Endothelial cell of umbilical vein (primary cell): ENCODE measurements at regions not wholly inside any gene's neighbourhood (a gene's known extent, or its start where the extent isn't known, plus 50 kb on each side); places are given as distances from the start of the nearest gene placed in this dataset.

Source experiments
- BruUV-seq: library from RNA; stranded (reverse); fragments of 400-500 nt; replicated peaks from 2 replicates; lab custom pipeline; 2021; lab: Mats Ljungman, UMichigan
- CTCF ChIA-PET: fragments of 300-600, 350-600 bp; sonication (Branson Sonifier 250); formaldehyde crosslinking; loops from one replicate; lab custom pipeline; 2021; ENCODE audit warnings: antibody characterized with exemption, inconsistent platforms; lab: Charles Lee
- POLR2A ChIA-PET: fragments of 300-600, 350-600 bp; sonication (Branson Sonifier 250); formaldehyde crosslinking; loops from one replicate; lab custom pipeline; 2021; ENCODE audit warnings: antibody characterized with exemption, inconsistent platforms; lab: Charles Lee
- DNase-seq: peaks from one replicate; pipeline ENCODE4 v3.0.0-alpha.2; 2011; ENCODE audit warnings: low read depth, low spot score
- FAIRE-seq: peaks from 2 replicates; lab custom pipeline; 2011; peaks lifted over from hg19 to GRCh38; lab: Jason Lieb, UNC
- H2AFZ ChIP-seq: 2 replicates; pipeline ENCODE4 v1.6.0; 2012; ENCODE audit warnings: low read depth, low read length, control low read depth, inconsistent platforms
- H3K27ac ChIP-seq: 2 replicates; pipeline ENCODE4 v1.5.1; 2011; ENCODE audit warnings: low read depth, mild to moderate bottlenecking, control low read depth, low read length, moderate library complexity; ENCODE audit not compliant: insufficient read depth
- H3K27me3 ChIP-seq, 2 experiments: 2 replicates each; pipeline versions ENCODE4 v1.6.0 to v1.6.1; 2011; ENCODE audit warnings: low read length in 2 of 2, mixed read lengths in 1 of 2; ENCODE audit not compliant: control insufficient read depth in 2 of 2, insufficient read depth in 2 of 2
- H3K36me3 ChIP-seq, 2 experiments: 2 replicates in 1 of 2; 3 replicates in 1 of 2; pipeline ENCODE4 v1.5.1; 2011; ENCODE audit warnings: low read length in 2 of 2, mild to moderate bottlenecking in 1 of 2, moderate library complexity in 1 of 2; ENCODE audit not compliant: control insufficient read depth in 2 of 2, insufficient read depth in 2 of 2; ENCODE audit errors: extremely low read depth in 1 of 2
- H3K4me1 ChIP-seq: 3 replicates; pipeline ENCODE4 v1.5.1; 2011; ENCODE audit warnings: mild to moderate bottlenecking, low read length; ENCODE audit not compliant: control insufficient read depth, insufficient read depth; ENCODE audit errors: extremely low read depth
- H3K4me2 ChIP-seq: 2 replicates; pipeline ENCODE4 v1.6.1; 2011; ENCODE audit warnings: low read length, control low read depth, mixed read lengths; ENCODE audit not compliant: insufficient read depth
- H3K4me3 ChIP-seq, 3 experiments: fragments of 200-600 bp in 1 of 3; sonication (generic), shearing (Covaris generic) in 1 of 3; replicated peaks in 1 of 3; 2 replicates each; pipeline ENCODE4 v1.5.1; 2011 to 2016; ENCODE audit warnings: control low read depth in 3 of 3, low read length in 3 of 3, mild to moderate bottlenecking in 2 of 3, inconsistent platforms in 1 of 3, low read depth in 1 of 3, moderate library complexity in 1 of 3; ENCODE audit not compliant: insufficient read depth in 1 of 3
- H3K79me2 ChIP-seq: 2 replicates; pipeline ENCODE4 v1.6.0; 2012; ENCODE audit warnings: low read length, inconsistent platforms; ENCODE audit not compliant: control insufficient read depth, insufficient read depth
- H3K9ac ChIP-seq: replicated peaks from 2 replicates; pipeline ENCODE3; 2011; ENCODE audit warnings: low read length, control low read depth; ENCODE audit not compliant: insufficient read depth; ENCODE audit errors: extremely low read depth
- H3K9me1 ChIP-seq: replicated peaks from 3 replicates; pipeline ENCODE4 v1.6.0; 2011; ENCODE audit warnings: mild to moderate bottlenecking, low read length; ENCODE audit not compliant: control insufficient read depth, insufficient read depth; ENCODE audit errors: extremely low read depth
- H3K9me3 ChIP-seq: replicated peaks from 2 replicates; pipeline ENCODE4 v1.5.1; 2012; ENCODE audit warnings: low read length, inconsistent platforms; ENCODE audit not compliant: control insufficient read depth, insufficient read depth
- H4K20me1 ChIP-seq: replicated peaks from 2 replicates; pipeline ENCODE3; 2011; ENCODE audit warnings: mild to moderate bottlenecking, low read length; ENCODE audit not compliant: control insufficient read depth, insufficient read depth; ENCODE audit errors: extremely low read depth
- EZH2 ChIP-seq: IDR thresholded peaks from 2 replicates; pipeline ENCODE4 v1.6.1; 2012; ENCODE audit warnings: borderline replicate concordance, low read depth, mild to moderate bottlenecking, moderate library complexity, low read length, inconsistent platforms; ENCODE audit not compliant: severe bottlenecking
- JUN ChIP-seq: IDR thresholded peaks from 2 replicates; pipeline ENCODE4 v1.6.1; 2011; ENCODE audit warnings: borderline replicate concordance, low read depth; ENCODE audit not compliant: insufficient read length, insufficient read depth
- MYC ChIP-seq: IDR thresholded peaks from one replicate; pipeline ENCODE4 v1.6.1; 2011; ENCODE audit warnings: mild to moderate bottlenecking, low read depth, low read length
- POLR2A ChIP-seq: IDR thresholded peaks from 2 replicates; pipeline ENCODE4 v1.6.1; 2012; ENCODE audit warnings: low read depth, mild to moderate bottlenecking, control low read depth, low read length
- dilution Hi-C: fragments of 300-500 bp; cut with MboI; formaldehyde crosslinking; loops from one replicate; pipeline ENCODE4 v1.15.0; 2019; ENCODE audit warnings: low sequenced_read_pairs; ENCODE audit not compliant: extremely low pct_ligation_motif_present
- intact Hi-C: fragments of 100-400 bp; cut with micrococcal nuclease; formaldehyde crosslinking; loops from one replicate; pipeline ENCODE4 v1.10.0; 2022

- dilution Hi-C loops = no loop called here
- BruUV-seq = no TSS peak
Measured at GRCh38 chr2:152823905-152824304, 105.5 kb downstream of the ARL6IP6 start.

DNA sequence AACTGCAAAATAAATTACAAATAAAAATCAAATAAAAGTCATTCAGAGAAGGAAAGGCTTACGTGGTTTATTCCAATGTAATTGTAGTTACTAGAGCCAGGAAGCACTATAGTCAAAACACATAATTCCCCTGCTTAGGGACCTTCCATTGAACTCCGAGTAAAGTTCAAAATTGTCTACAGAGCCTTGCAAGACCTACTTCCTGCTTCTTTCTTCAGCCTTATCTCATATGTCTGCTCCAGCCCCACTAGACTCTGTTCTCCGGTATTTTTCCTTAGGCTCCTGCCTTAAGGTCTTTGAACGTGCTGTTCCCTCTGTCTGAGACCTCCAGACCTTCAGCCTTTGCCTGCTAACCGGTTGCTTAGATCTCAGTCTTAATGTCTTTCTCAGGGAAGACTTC, 104.3 kb downstream of the ARL6IP6 start:
- H3K79me2 ChIP-seq = no peaks in the 10 kb centered on the region
- no TSS peak for BruUV-seq
- no peaks in the 10 kb centered on the region for H3K9me3 ChIP-seq
- H3K9ac ChIP-seq = no peak overlapping the region
- DNase-seq (no peak), FAIRE-seq (no peak)
- no peaks in the 10 kb centered on the region for H4K20me1 ChIP-seq
- no peak for TF ChIP-seq MYC
- no peak for TF ChIP-seq JUN
- TF ChIP-seq EZH2 = no peak
- H3K27me3 ChIP-seq = peaks cover 0 to 2% of the 10 kb centered on the region in 2 experiments
- H3K9me1 ChIP-seq = no peaks in the 10 kb centered on the region
- H3K4me1 ChIP-seq = peaks cover 7% of the 10 kb centered on the region
- no peak overlapping the region for H3K4me2 ChIP-seq
- no peaks in the 10 kb centered on the region for H3K36me3 ChIP-seq
- intact Hi-C loops = no loop called here
- no peak overlapping the region for H3K27ac ChIP-seq
- ChIA-PET CTCF (no interaction called here), POLR2A (no interaction called here)
- H2AFZ ChIP-seq = no peak overlapping the region
- H3K4me3 ChIP-seq = no peak overlapping the region
- dilution Hi-C loops = no loop called here

More at GRCh38 chr2:152823905-152824304, 105.5 kb downstream of the ARL6IP6 start:
- Histone ChIP-seq H3K27me3 (peaks cover 0 to 3% of the 10 kb centered on the region in 2 experiments), H3K9me3 (no peaks in the 10 kb centered on the region), H3K9ac (no peak overlapping the region), H3K4me2 (no peak overlapping the region), H3K27ac (no peak overlapping the region), H4K20me1 (no peaks in the 10 kb centered on the region), H3K79me2 (no peaks in the 10 kb centered on the region), H3K36me3 (no peaks in the 10 kb centered on the region), H3K4me1 (peaks cover 9% of the 10 kb centered on the region), H3K9me1 (no peaks in the 10 kb centered on the region), H3K4me3 (no peak overlapping the region), H2AFZ (no peak overlapping the region)
- no peak for FAIRE-seq
- ChIA-PET POLR2A (no interaction called here), CTCF (no interaction called here)
- DNase-seq = no peak
- no peak for TF ChIP-seq POLR2A
- TF ChIP-seq EZH2 = no peak
- intact Hi-C loops = no loop called here
